Right atrium auricular region (tissue), 2 donors: ENCODE measurements at regions not wholly inside any gene's neighbourhood (a gene's known extent, or its start where the extent isn't known, plus 50 kb on each side); places are given as distances from the start of the nearest gene placed in this dataset.

Experiments
- DNase-seq: peaks from one replicate; pipeline ENCODE4 v3.0.0-alpha.2; 2019; ENCODE audit warnings: low spot score
- H3K27ac ChIP-seq, 2 donors: fragments of 200-600 bp; sonication (generic); 1 replicate in 1 of 2; 2 replicates in 1 of 2; pipeline ENCODE4 v1.5.1; 2016 to 2019
- H3K27me3 ChIP-seq, 2 donors: fragments of 200-600 bp; sonication (generic); one replicate each; pipeline versions ENCODE4 v1.5.1 to v1.6.0; 2017 to 2019
- H3K36me3 ChIP-seq: fragments of 200-600 bp; sonication (generic); one replicate; pipeline ENCODE4 v1.5.1; 2016
- H3K4me1 ChIP-seq, 2 donors: fragments of 200-600 bp; sonication (generic); one replicate each; pipeline versions ENCODE4 v1.5.1 to v1.6.0; 2017 to 2019
- H3K4me3 ChIP-seq, 2 donors: fragments of 200-600 bp; sonication (generic); 1 replicate in 1 of 2; 2 replicates in 1 of 2; pipeline ENCODE4 v1.5.1; 2017 to 2019; ENCODE audit warnings: mild to moderate bottlenecking in 1 of 2, moderate library complexity in 1 of 2
- H3K9me3 ChIP-seq, 2 donors: fragments of 200-600 bp; sonication (generic); one replicate each; pipeline ENCODE4 v1.5.1; 2019
- CTCF ChIP-seq, 2 donors: fragments of 200-600 bp; sonication (generic); IDR thresholded peaks; one replicate each; pipeline ENCODE4 v1.5.1; 2019; ENCODE audit warnings: antibody characterized with exemption in 2 of 2

- no peak overlapping the region for H3K4me3 ChIP-seq
- H3K36me3 ChIP-seq: peaks cover 74% of the 10 kb centered on the region
- H3K27me3 ChIP-seq: no peaks in the 10 kb centered on the region
- H3K4me1 ChIP-seq: no peaks in the 10 kb centered on the region
- TF ChIP-seq CTCF (IDR thresholded peaks at IDR 0.05): no peak
- H3K27ac ChIP-seq: no peak overlapping the region
- H3K9me3 ChIP-seq: no peaks in the 10 kb centered on the region
- DNase-seq: no peak
Measured at GRCh38 chr20:3296261-3297078, 57.5 kb upstream of the SLC4A11 start.
